Calu3 (cell line): ENCODE measurements at regions not wholly inside any gene's neighbourhood (a gene's known extent, or its start where the extent isn't known, plus 50 kb on each side); places are given as distances from the start of the nearest gene placed in this dataset.

Source experiments
- BruUV-seq: library from RNA; stranded (reverse); fragments of 400-500 nt; replicated peaks from 2 replicates; lab custom pipeline; 2021; lab: Mats Ljungman, UMichigan
- CTCF ChIA-PET: fragments of 300-600 bp; sonication (Branson Sonifier 250); formaldehyde crosslinking; loops from one replicate; lab custom pipeline; 2022; ENCODE audit warnings: antibody characterized with exemption; lab: Charles Lee
- DNase-seq: peaks from one replicate; pipeline ENCODE4 v3.0.0; 2022
- H3K27ac Mint-ChIP-seq: one replicate; pipeline ENCODE4 v1.8.0; 2022; ENCODE audit warnings: mixed read lengths; ENCODE audit not compliant: unreplicated experiment
- H3K27me3 Mint-ChIP-seq: one replicate; pipeline ENCODE4 v1.8.0; 2022; ENCODE audit warnings: mixed read lengths; ENCODE audit not compliant: unreplicated experiment
- H3K36me3 Mint-ChIP-seq: one replicate; pipeline ENCODE4 v1.8.0; 2022; ENCODE audit warnings: mild to moderate bottlenecking, moderate library complexity, mixed read lengths; ENCODE audit not compliant: insufficient read depth, unreplicated experiment
- H3K4me1 Mint-ChIP-seq: one replicate; pipeline ENCODE4 v1.8.0; 2022; ENCODE audit warnings: mild to moderate bottlenecking, low read depth, mixed read lengths; ENCODE audit not compliant: unreplicated experiment
- H3K4me3 Mint-ChIP-seq: one replicate; pipeline ENCODE4 v1.8.0; 2022; ENCODE audit warnings: mild to moderate bottlenecking, low read depth, moderate library complexity, mixed read lengths; ENCODE audit not compliant: unreplicated experiment
- H3K9me3 Mint-ChIP-seq: one replicate; pipeline ENCODE4 v1.8.0; 2022; ENCODE audit warnings: low read depth, mixed read lengths; ENCODE audit not compliant: unreplicated experiment
- intact Hi-C: fragments of 100-400 bp; cut with micrococcal nuclease; formaldehyde crosslinking; loops from one replicate; pipeline ENCODE4 v1.10.0; 2022; ENCODE audit not compliant: unreplicated experiment
- TF ChIP-seq, protein P1 (sequence below): fragments of 200-600 bp; IDR thresholded peaks from one replicate; pipeline ENCODE4 v1.8.0; 2022; ENCODE audit warnings: antibody characterized with exemption; ENCODE audit not compliant: unreplicated experiment

GRCh38 chr2:2797797-2798196 lies 466.7 kb upstream of the MYT1L start:
- no peak overlapping the region for H3K27ac Mint-ChIP-seq
- no peak for DNase-seq
- H3K36me3 Mint-ChIP-seq: no peaks in the 10 kb centered on the region
- peaks cover 17% of the 10 kb centered on the region for H3K9me3 Mint-ChIP-seq
- intact Hi-C loops: no loop called here
- CTCF ChIA-PET: interaction anchor here (0.5 kb wide), 1 partner anchor 312 kb away, joined by 4 read pairs; no protein-coding TSS in a partner anchor
- no peak overlapping the region for H3K4me3 Mint-ChIP-seq
- H3K4me1 Mint-ChIP-seq: no peaks in the 10 kb centered on the region
- TF ChIP-seq, protein P1, sequence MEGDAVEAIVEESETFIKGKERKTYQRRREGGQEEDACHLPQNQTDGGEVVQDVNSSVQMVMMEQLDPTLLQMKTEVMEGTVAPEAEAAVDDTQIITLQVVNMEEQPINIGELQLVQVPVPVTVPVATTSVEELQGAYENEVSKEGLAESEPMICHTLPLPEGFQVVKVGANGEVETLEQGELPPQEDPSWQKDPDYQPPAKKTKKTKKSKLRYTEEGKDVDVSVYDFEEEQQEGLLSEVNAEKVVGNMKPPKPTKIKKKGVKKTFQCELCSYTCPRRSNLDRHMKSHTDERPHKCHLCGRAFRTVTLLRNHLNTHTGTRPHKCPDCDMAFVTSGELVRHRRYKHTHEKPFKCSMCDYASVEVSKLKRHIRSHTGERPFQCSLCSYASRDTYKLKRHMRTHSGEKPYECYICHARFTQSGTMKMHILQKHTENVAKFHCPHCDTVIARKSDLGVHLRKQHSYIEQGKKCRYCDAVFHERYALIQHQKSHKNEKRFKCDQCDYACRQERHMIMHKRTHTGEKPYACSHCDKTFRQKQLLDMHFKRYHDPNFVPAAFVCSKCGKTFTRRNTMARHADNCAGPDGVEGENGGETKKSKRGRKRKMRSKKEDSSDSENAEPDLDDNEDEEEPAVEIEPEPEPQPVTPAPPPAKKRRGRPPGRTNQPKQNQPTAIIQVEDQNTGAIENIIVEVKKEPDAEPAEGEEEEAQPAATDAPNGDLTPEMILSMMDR: no peak
- no peaks in the 10 kb centered on the region for H3K27me3 Mint-ChIP-seq
- BruUV-seq: no TSS peak

DNA sequence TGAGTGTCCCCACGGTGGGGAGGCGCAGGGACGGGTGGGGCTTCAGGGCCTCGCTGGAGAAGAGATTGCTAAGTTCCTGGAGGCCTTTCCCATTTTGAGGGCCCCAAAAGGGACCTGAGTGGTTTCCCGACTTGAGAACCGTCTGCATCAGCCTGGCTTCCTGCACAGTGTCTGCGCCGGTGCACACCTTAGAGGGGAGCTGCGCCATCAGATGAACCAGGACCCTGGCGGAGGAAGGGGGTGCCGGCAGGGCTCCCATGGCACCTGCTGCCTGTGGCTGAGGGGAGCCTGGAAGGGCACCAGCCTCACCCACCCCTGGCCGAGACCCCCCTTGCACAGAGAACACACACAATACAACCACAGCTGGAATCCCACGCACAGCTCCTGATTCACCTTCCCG lies 465.1 kb upstream of the MYT1L start:
- no peak overlapping the region for H3K4me3 Mint-ChIP-seq
- no peaks in the 10 kb centered on the region for H3K27me3 Mint-ChIP-seq
- CTCF ChIA-PET: no interaction called here
- TF ChIP-seq, protein P1: no peak
- peaks cover 10% of the 10 kb centered on the region for H3K9me3 Mint-ChIP-seq
- DNase-seq: no peak
- H3K4me1 Mint-ChIP-seq: no peaks in the 10 kb centered on the region
- no peaks in the 10 kb centered on the region for H3K36me3 Mint-ChIP-seq
- BruUV-seq: no TSS peak
- intact Hi-C loops: no loop called here
- H3K27ac Mint-ChIP-seq: no peak overlapping the region

DNA sequence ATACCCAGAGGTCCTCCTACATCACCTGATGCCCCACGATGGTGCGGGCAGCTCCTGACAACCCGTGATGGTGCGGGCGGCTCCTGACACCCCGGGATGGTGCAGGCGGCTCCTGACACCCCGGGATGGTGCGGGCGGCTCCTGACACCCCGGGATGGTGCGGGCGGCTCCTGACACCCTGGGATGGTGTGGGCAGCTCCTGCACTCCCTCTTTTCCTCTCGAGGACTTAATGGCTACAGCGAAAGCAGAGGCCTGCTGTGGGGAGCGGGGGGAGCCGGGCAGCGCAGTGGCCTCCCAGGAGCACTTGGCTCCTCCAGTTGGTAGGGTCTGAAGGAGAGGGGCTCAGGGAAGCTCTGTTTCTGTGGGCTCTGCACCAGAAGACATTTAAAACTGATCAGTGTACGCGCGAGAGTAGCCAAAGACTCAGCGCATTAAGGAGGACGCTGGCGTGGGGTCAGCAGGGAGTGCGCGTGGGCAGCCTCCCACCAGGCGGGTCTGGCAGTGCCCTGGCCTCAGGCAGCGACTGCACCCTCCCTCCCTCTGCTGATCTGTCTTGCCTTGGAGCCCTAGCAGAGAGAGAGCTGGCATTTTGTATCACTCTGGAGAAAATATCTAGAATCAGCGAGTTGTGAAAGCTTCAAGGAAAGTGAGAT lies 464.5 kb upstream of the MYT1L start:
- intact Hi-C loops: no loop called here
- Mint-ChIP-seq H3K9me3 (peaks cover 9% of the 10 kb centered on the region), H3K27ac (no peak overlapping the region), H3K36me3 (no peaks in the 10 kb centered on the region), H3K4me1 (no peaks in the 10 kb centered on the region), H3K27me3 (no peaks in the 10 kb centered on the region), H3K4me3 (no peak overlapping the region)
- CTCF ChIA-PET: no interaction called here
- BruUV-seq: no TSS peak
- TF ChIP-seq, protein P1: no peak
- no peak for DNase-seq

DNA sequence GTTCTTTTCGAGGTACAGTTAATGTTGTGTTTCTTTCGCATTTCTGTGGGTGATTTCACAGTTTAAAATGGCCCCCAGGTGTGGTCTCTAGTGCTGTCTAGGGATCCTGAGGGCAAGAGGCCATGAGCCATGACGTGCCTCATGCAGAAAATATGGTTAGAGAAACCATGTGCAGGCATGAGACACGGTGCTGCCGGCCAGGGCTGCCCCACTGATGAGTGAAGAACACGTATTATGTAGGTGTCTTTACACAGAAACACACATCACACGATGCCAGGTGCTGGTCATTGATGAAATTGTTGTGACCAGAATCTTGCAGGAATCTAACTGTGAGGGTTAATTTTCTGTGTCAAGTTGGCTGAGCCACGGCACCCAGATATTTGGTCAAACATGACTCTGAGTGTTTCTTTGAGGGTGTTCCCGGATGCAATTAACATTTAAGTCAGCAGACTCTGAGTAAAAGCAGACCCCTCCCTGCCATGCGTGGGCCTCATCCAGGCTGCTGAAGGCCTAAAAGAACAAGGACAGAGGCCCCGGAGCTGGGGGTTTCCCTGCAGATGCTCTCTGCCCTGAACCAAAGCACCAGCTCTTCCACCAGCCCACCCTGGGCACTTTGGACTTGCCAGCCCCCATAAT lies 463.0 kb upstream of the MYT1L start:
- Mint-ChIP-seq H3K27ac (no peak overlapping the region), H3K36me3 (no peaks in the 10 kb centered on the region), H3K4me1 (no peaks in the 10 kb centered on the region), H3K4me3 (no peak overlapping the region), H3K9me3 (peaks cover 14% of the 10 kb centered on the region), H3K27me3 (no peaks in the 10 kb centered on the region)
- TF ChIP-seq, protein P1: no peak
- no TSS peak for BruUV-seq
- DNase-seq: no peak
- intact Hi-C loops: no loop called here
- CTCF ChIA-PET: no interaction called here
